Prostate gland (tissue), 2 donors: ENCODE measurements at regions not wholly inside any gene's neighbourhood (a gene's known extent, or its start where the extent isn't known, plus 50 kb on each side); places are given as distances from the start of the nearest gene placed in this dataset.

Experiments
- DNase-seq: peaks from one replicate; pipeline ENCODE4 v3.0.0-alpha.2; 2019; ENCODE audit warnings: low spot score
- H3K27ac ChIP-seq, 2 donors: fragments of 200-600 bp; sonication (generic); 2 replicates each; pipeline ENCODE4 v1.5.1; 2017 to 2019
- H3K27me3 ChIP-seq: fragments of 200-600 bp; sonication (generic); replicated peaks from 2 replicates; pipeline ENCODE4 v1.5.1; 2019; ENCODE audit not compliant: insufficient read depth
- H3K36me3 ChIP-seq, 2 donors: fragments of 200-600 bp; sonication (generic); 1 replicate in 1 of 2; 2 replicates in 1 of 2; pipeline versions ENCODE4 v1.5.1 to v1.8.1; 2017 to 2019
- H3K4me1 ChIP-seq: fragments of 200-600 bp; sonication (generic); replicated peaks from 2 replicates; pipeline ENCODE4 v1.5.1; 2019
- H3K4me3 ChIP-seq, 2 donors: fragments of 200-600 bp; sonication (generic); 2 replicates each; pipeline ENCODE4 v1.5.1; 2017 to 2019
- H3K9me3 ChIP-seq: fragments of 200-600 bp; sonication (generic); 2 replicates; pipeline ENCODE4 v1.5.1; 2017
- CTCF ChIP-seq, 4 experiments: fragments of 200-600 bp in 2 of 4; fragments of 450-650 bp in 2 of 4; sonication (generic) in 2 of 4; IDR thresholded peaks; 1 replicate in 3 of 4; 2 replicates in 1 of 4; pipeline ENCODE4 v1.5.1; 2016 to 2019; ENCODE audit warnings: antibody characterized with exemption in 4 of 4, mild to moderate bottlenecking in 2 of 4, moderate library complexity in 2 of 4
- POLR2A ChIP-seq: fragments of 450-650 bp; IDR thresholded peaks from one replicate; pipeline ENCODE4 v1.6.1; 2016; ENCODE audit warnings: antibody characterized with exemption, mild to moderate bottlenecking
- POLR2AphosphoS5 ChIP-seq: sonication (generic); formaldehyde crosslinking; IDR thresholded peaks from one replicate; pipeline ENCODE4 v1.6.1; 2017; ENCODE audit warnings: antibody characterized with exemption
- WGBS: methylation state at CpG from one replicate; pipeline ENCODE4 v1.1.5; 2018; 5-methylcytosine and 5-hydroxymethylcytosine counted together
- intact Hi-C: fragments of 100-400 bp; cut with DNase I; formaldehyde crosslinking; loops from one replicate; pipeline ENCODE4 v1.14.2; 2022

GRCh38 chr12:131375261-131375971 lies 335.5 kb upstream of the SFSWAP start:
- TF ChIP-seq CTCF (IDR thresholded peaks at IDR 0.05) (no peak), POLR2A (no peak), POLR2AphosphoS5 (no peak)
- intact Hi-C loops, result no loop called here

GRCh38 chr12:131375972-131376345 lies 334.9 kb upstream of the SFSWAP start:
- H3K9me3 ChIP-seq, result no peaks in the 10 kb centered on the region

More at GRCh38 chr12:131375261-131375971, 335.5 kb upstream of the SFSWAP start:
- H3K4me3 ChIP-seq, result no peak overlapping the region
- H3K4me1 ChIP-seq, result no peaks in the 10 kb centered on the region
- no peaks in the 10 kb centered on the region for H3K9me3 ChIP-seq
- peaks cover 2% of the 10 kb centered on the region for H3K27me3 ChIP-seq
- 78% methylated on average over 17 of the region's 17 CpGs for WGBS
- no peak for DNase-seq
- no peaks in the 10 kb centered on the region for H3K36me3 ChIP-seq
- no peak overlapping the region for H3K27ac ChIP-seq

GRCh38 chr12:131378176-131378842 lies 332.6 kb upstream of the SFSWAP start:
- no peak for DNase-seq
- intact Hi-C loops, result no loop called here
- H3K27me3 ChIP-seq, result peaks cover 11% of the 10 kb centered on the region
- H3K36me3 ChIP-seq, result no peaks in the 10 kb centered on the region
- H3K4me1 ChIP-seq, result no peaks in the 10 kb centered on the region
- TF ChIP-seq CTCF (IDR thresholded peaks at IDR 0.05) (no peak), POLR2A (no peak), POLR2AphosphoS5 (no peak)
- no peak overlapping the region for H3K27ac ChIP-seq
- H3K4me3 ChIP-seq, result no peak overlapping the region
- 80% methylated on average over 29 of the region's 29 CpGs for WGBS
- no peaks in the 10 kb centered on the region for H3K9me3 ChIP-seq

More at GRCh38 chr12:131375972-131376345, 334.9 kb upstream of the SFSWAP start:
- H3K27ac ChIP-seq, result no peak overlapping the region
- H3K4me3 ChIP-seq, result no peak overlapping the region
- no peak for TF ChIP-seq POLR2AphosphoS5
- no peak for TF ChIP-seq POLR2A
- no peak for TF ChIP-seq CTCF (IDR thresholded peaks at IDR 0.05)
- no peak for DNase-seq
- intact Hi-C loops, result no loop called here
- H3K36me3 ChIP-seq, result no peaks in the 10 kb centered on the region
- H3K27me3 ChIP-seq, result peaks cover 5% of the 10 kb centered on the region
- no peaks in the 10 kb centered on the region for H3K4me1 ChIP-seq
- WGBS, result 89% methylated on average over 8 of the region's 8 CpGs

- Histone ChIP-seq H3K27ac (no peak overlapping the region), H3K27me3 (peaks cover 11% of the 10 kb centered on the region), H3K4me3 (no peak overlapping the region), H3K9me3 (no peaks in the 10 kb centered on the region), H3K36me3 (no peaks in the 10 kb centered on the region), H3K4me1 (no peaks in the 10 kb centered on the region)
- no peak for TF ChIP-seq POLR2A
- TF ChIP-seq CTCF (IDR thresholded peaks at IDR 0.05), result no peak
- TF ChIP-seq POLR2AphosphoS5, result no peak
- DNase-seq, result no peak
- WGBS, result 90% methylated on average over 30 of the region's 31 CpGs
- intact Hi-C loops, result no loop called here
Measured at GRCh38 chr12:131378861-131379665, 331.8 kb upstream of the SFSWAP start.
